ENCODE measurements at regions not wholly inside any gene's neighbourhood (a gene's known extent, or its start where the extent isn't known, plus 50 kb on each side); places are given as distances from the start of the nearest gene placed in this dataset.
"Not testable (repeated sequence)": the region's sequence is repeated elsewhere in the genome, so short reads cannot be mapped to it uniquely, and the experiment has no call there.

GRCh38 chr10:10712155-10712704 is 305.4 kb upstream of the CELF2 start:
- no peak overlapping the region for H3K4me3 ChIP-seq (ENCODE audit: low read depth, low read length)
- H3K27ac Mint-ChIP-seq = no peak overlapping the region
- H3K36me3 ChIP-seq (ENCODE audit: control insufficient read depth, insufficient read depth, low read length) = no peaks in the 10 kb centered on the region
- DNase-seq = no peak
- H3K27me3 ChIP-seq (ENCODE audit: control insufficient read depth, insufficient read depth, low read length) = no peaks in the 10 kb centered on the region
- ATAC-seq (ENCODE audit: low read depth in 2 of 2) = no peak
- no peak overlapping the region for H3K27ac ChIP-seq (ENCODE audit: insufficient read depth, low read length, poor library complexity, severe bottlenecking)
- no peak overlapping the region for H3K4me3 Mint-ChIP-seq
- H3K9me3 Mint-ChIP-seq = peaks cover 0 to 2% (median 0%) of the 10 kb centered on the region in 7 donors
- H3K36me3 Mint-ChIP-seq = no peaks in the 10 kb centered on the region
- no peaks in the 10 kb centered on the region for H3K4me1 ChIP-seq (ENCODE audit: control insufficient read depth, insufficient read depth, low read length, poor library complexity, severe bottlenecking)
- no peaks in the 10 kb centered on the region for H3K27me3 Mint-ChIP-seq
- H3K4me1 Mint-ChIP-seq = no peaks in the 10 kb centered on the region
- H3K9me3 ChIP-seq (ENCODE audit: control insufficient read depth in 2 of 2, low read length in 2 of 2) = no peaks in the 10 kb centered on the region

- H3K9me3 Mint-ChIP-seq = peaks cover 0 to 2% (median 0%) of the 10 kb centered on the region in 7 donors
- H3K27me3 Mint-ChIP-seq = no peaks in the 10 kb centered on the region
- Histone ChIP-seq H3K9me3 (ENCODE audit: control insufficient read depth in 2 of 2, low read length in 2 of 2) (no peaks in the 10 kb centered on the region), H3K27ac (ENCODE audit: insufficient read depth, low read length, poor library complexity, severe bottlenecking) (no peak overlapping the region), H3K27me3 (ENCODE audit: control insufficient read depth, insufficient read depth, low read length) (no peaks in the 10 kb centered on the region), H3K4me1 (ENCODE audit: control insufficient read depth, insufficient read depth, low read length, poor library complexity, severe bottlenecking) (no peaks in the 10 kb centered on the region), H3K4me3 (ENCODE audit: low read depth, low read length) (no peak overlapping the region), H3K36me3 (ENCODE audit: control insufficient read depth, insufficient read depth, low read length) (no peaks in the 10 kb centered on the region)
- no peaks in the 10 kb centered on the region for H3K4me1 Mint-ChIP-seq
- ATAC-seq (ENCODE audit: low read depth in 2 of 2) = no peak
- H3K27ac Mint-ChIP-seq = no peak overlapping the region
- no peak overlapping the region for H3K4me3 Mint-ChIP-seq
- no peak for DNase-seq
- no peaks in the 10 kb centered on the region for H3K36me3 Mint-ChIP-seq
Measured at GRCh38 chr10:10714327-10714726, 303.3 kb upstream of the CELF2 start.

- no peak for DNase-seq
- H3K4me3 ChIP-seq (ENCODE audit: low read depth, low read length) = no peak overlapping the region
- Mint-ChIP-seq H3K4me3 (no peak overlapping the region), H3K27ac (no peak overlapping the region), H3K36me3 (no peaks in the 10 kb centered on the region), H3K9me3 (peaks cover 0 to 2% (median 0%) of the 10 kb centered on the region in 7 donors), H3K27me3 (no peaks in the 10 kb centered on the region), H3K4me1 (no peaks in the 10 kb centered on the region)
- H3K36me3 ChIP-seq (ENCODE audit: control insufficient read depth, insufficient read depth, low read length) = no peaks in the 10 kb centered on the region
- no peaks in the 10 kb centered on the region for H3K9me3 ChIP-seq (ENCODE audit: control insufficient read depth in 2 of 2, low read length in 2 of 2)
- H3K4me1 ChIP-seq (ENCODE audit: control insufficient read depth, insufficient read depth, low read length, poor library complexity, severe bottlenecking) = no peaks in the 10 kb centered on the region
- no peak overlapping the region for H3K27ac ChIP-seq (ENCODE audit: insufficient read depth, low read length, poor library complexity, severe bottlenecking)
- H3K27me3 ChIP-seq (ENCODE audit: control insufficient read depth, insufficient read depth, low read length) = no peaks in the 10 kb centered on the region
- ATAC-seq (ENCODE audit: low read depth in 2 of 2) = no peak
Measured at GRCh38 chr10:10716972-10717371, 300.7 kb upstream of the CELF2 start.

- H3K27ac ChIP-seq (ENCODE audit: insufficient read depth, low read length, poor library complexity, severe bottlenecking) = no peak overlapping the region
- H3K27me3 ChIP-seq (ENCODE audit: control insufficient read depth, insufficient read depth, low read length) = no peaks in the 10 kb centered on the region
- H3K36me3 Mint-ChIP-seq = no peaks in the 10 kb centered on the region
- no peaks in the 10 kb centered on the region for H3K4me1 ChIP-seq (ENCODE audit: control insufficient read depth, insufficient read depth, low read length, poor library complexity, severe bottlenecking)
- H3K27ac Mint-ChIP-seq = no peak overlapping the region
- H3K9me3 ChIP-seq (ENCODE audit: control insufficient read depth in 2 of 2, low read length in 2 of 2) = no peaks in the 10 kb centered on the region
- H3K4me1 Mint-ChIP-seq = no peaks in the 10 kb centered on the region
- peaks cover 5% of the 10 kb centered on the region for H3K27me3 Mint-ChIP-seq
- no peaks in the 10 kb centered on the region for H3K36me3 ChIP-seq (ENCODE audit: control insufficient read depth, insufficient read depth, low read length)
- no peak overlapping the region for H3K4me3 Mint-ChIP-seq
- no peak for ATAC-seq (ENCODE audit: low read depth in 2 of 2)
- H3K9me3 Mint-ChIP-seq = peaks cover 0 to 2% (median 0%) of the 10 kb centered on the region in 7 donors
- H3K4me3 ChIP-seq (ENCODE audit: low read depth, low read length) = no peak overlapping the region
- DNase-seq = no peak
Measured at GRCh38 chr10:10722422-10722821, 295.2 kb upstream of the CELF2 start.

GRCh38 chr10:10725196-10725595 is 292.5 kb upstream of the CELF2 start:
- no peaks in the 10 kb centered on the region for H3K4me1 ChIP-seq (ENCODE audit: control insufficient read depth, insufficient read depth, low read length, poor library complexity, severe bottlenecking)
- no peak overlapping the region for H3K27ac Mint-ChIP-seq

GRCh38 chr10:10726101-10726500 is 291.6 kb upstream of the CELF2 start:
- no peaks in the 10 kb centered on the region for H3K36me3 Mint-ChIP-seq
- no peak for ATAC-seq (ENCODE audit: low read depth in 2 of 2)

More at GRCh38 chr10:10725196-10725595, 292.5 kb upstream of the CELF2 start:
- Histone ChIP-seq H3K27me3 (ENCODE audit: control insufficient read depth, insufficient read depth, low read length) (peaks cover 2% of the 10 kb centered on the region), H3K27ac (ENCODE audit: insufficient read depth, low read length, poor library complexity, severe bottlenecking) (no peak overlapping the region), H3K4me3 (ENCODE audit: low read depth, low read length) (no peak overlapping the region), H3K36me3 (ENCODE audit: control insufficient read depth, insufficient read depth, low read length) (no peaks in the 10 kb centered on the region), H3K9me3 (ENCODE audit: control insufficient read depth in 2 of 2, low read length in 2 of 2) (no peaks in the 10 kb centered on the region)
- H3K4me3 Mint-ChIP-seq = no peak overlapping the region
- no peak for ATAC-seq (ENCODE audit: low read depth in 2 of 2)
- peaks cover 5% of the 10 kb centered on the region for H3K27me3 Mint-ChIP-seq
- H3K36me3 Mint-ChIP-seq = no peaks in the 10 kb centered on the region
- no peak for DNase-seq
- H3K9me3 Mint-ChIP-seq = peaks cover 0 to 2% (median 0%) of the 10 kb centered on the region in 7 donors
- H3K4me1 Mint-ChIP-seq = no peaks in the 10 kb centered on the region

GRCh38 chr10:10727411-10727810 is 290.3 kb upstream of the CELF2 start:
- DNase-seq; H3K4me1 ChIP-seq (ENCODE audit: control insufficient read depth, insufficient read depth, low read length, poor library complexity, severe bottlenecking); H3K27ac ChIP-seq (ENCODE audit: insufficient read depth, low read length, poor library complexity, severe bottlenecking); H3K9me3 Mint-ChIP-seq; H3K4me3 Mint-ChIP-seq; H3K36me3 Mint-ChIP-seq; H3K36me3 ChIP-seq (ENCODE audit: control insufficient read depth, insufficient read depth, low read length); H3K27me3 ChIP-seq (ENCODE audit: control insufficient read depth, insufficient read depth, low read length); H3K27me3 Mint-ChIP-seq; H3K4me1 Mint-ChIP-seq; ATAC-seq (ENCODE audit: low read depth in 2 of 2); H3K27ac Mint-ChIP-seq; H3K9me3 ChIP-seq (ENCODE audit: control insufficient read depth in 2 of 2, low read length in 2 of 2); H3K4me3 ChIP-seq (ENCODE audit: low read depth, low read length): not testable (repeated sequence)

More at GRCh38 chr10:10726101-10726500, 291.6 kb upstream of the CELF2 start:
- Histone ChIP-seq H3K4me3 (ENCODE audit: low read depth, low read length) (no peak overlapping the region), H3K27ac (ENCODE audit: insufficient read depth, low read length, poor library complexity, severe bottlenecking) (no peak overlapping the region), H3K9me3 (ENCODE audit: control insufficient read depth in 2 of 2, low read length in 2 of 2) (no peaks in the 10 kb centered on the region), H3K36me3 (ENCODE audit: control insufficient read depth, insufficient read depth, low read length) (no peaks in the 10 kb centered on the region), H3K4me1 (ENCODE audit: control insufficient read depth, insufficient read depth, low read length, poor library complexity, severe bottlenecking) (no peaks in the 10 kb centered on the region), H3K27me3 (ENCODE audit: control insufficient read depth, insufficient read depth, low read length) (peaks cover 2% of the 10 kb centered on the region)
- H3K27me3 Mint-ChIP-seq = peaks cover 5% of the 10 kb centered on the region
- H3K27ac Mint-ChIP-seq = no peak overlapping the region
- DNase-seq = no peak
- H3K4me1 Mint-ChIP-seq = no peaks in the 10 kb centered on the region
- peaks cover 0 to 2% (median 0%) of the 10 kb centered on the region in 7 donors for H3K9me3 Mint-ChIP-seq
- no peak overlapping the region for H3K4me3 Mint-ChIP-seq

GRCh38 chr10:10727812-10728211 is 289.9 kb upstream of the CELF2 start:
- Histone ChIP-seq H3K27ac (ENCODE audit: insufficient read depth, low read length, poor library complexity, severe bottlenecking) (no peak overlapping the region), H3K27me3 (ENCODE audit: control insufficient read depth, insufficient read depth, low read length) (peaks cover 2% of the 10 kb centered on the region), H3K9me3 (ENCODE audit: control insufficient read depth in 2 of 2, low read length in 2 of 2) (no peaks in the 10 kb centered on the region), H3K36me3 (ENCODE audit: control insufficient read depth, insufficient read depth, low read length) (no peaks in the 10 kb centered on the region), H3K4me3 (ENCODE audit: low read depth, low read length) (no peak overlapping the region), H3K4me1 (ENCODE audit: control insufficient read depth, insufficient read depth, low read length, poor library complexity, severe bottlenecking) (no peaks in the 10 kb centered on the region)
- Mint-ChIP-seq H3K27me3 (peaks cover 5% of the 10 kb centered on the region), H3K4me1 (no peaks in the 10 kb centered on the region), H3K4me3 (no peak overlapping the region), H3K36me3 (no peaks in the 10 kb centered on the region), H3K9me3 (peaks cover 0 to 2% (median 0%) of the 10 kb centered on the region in 7 donors), H3K27ac (no peak overlapping the region)
- DNase-seq (no peak), ATAC-seq (ENCODE audit: low read depth in 2 of 2) (no peak)
